Astrocyte (in vitro differentiated cells and primary cell): ENCODE measurements at regions not wholly inside any gene's neighbourhood (a gene's known extent, or its start where the extent isn't known, plus 50 kb on each side); places are given as distances from the start of the nearest gene placed in this dataset.

Experiments used
- CTCF ChIP-seq: IDR thresholded peaks from 2 replicates; pipeline ENCODE4 v1.5.1; 2011; ENCODE audit warnings: low read depth, mild to moderate bottlenecking, inconsistent platforms, low read length, moderate library complexity; ENCODE audit not compliant: insufficient read depth
- EZH2 ChIP-seq: IDR thresholded peaks from 2 replicates; pipeline ENCODE4 v1.6.1; 2012; ENCODE audit warnings: mild to moderate bottlenecking, low read length, inconsistent platforms; ENCODE audit not compliant: insufficient read depth

- TF ChIP-seq CTCF (no peak), EZH2 (no peak)
Observed at GRCh38 chr13:90258129-90258528, 1089.4 kb upstream of the MIR17HG start.
